HUES6 (cell line): ENCODE measurements at regions not wholly inside any gene's neighbourhood (a gene's known extent, or its start where the extent isn't known, plus 50 kb on each side); places are given as distances from the start of the nearest gene placed in this dataset.
"Not testable (repeated sequence)": the region's sequence is repeated elsewhere in the genome, so short reads cannot be mapped to it uniquely, and the experiment has no call there.

ENCODE experiments used
- H3K27ac ChIP-seq: 2 replicates; pipeline ENCODE4 v1.7.0; 2013; ENCODE audit warnings: low read depth, mild to moderate bottlenecking, low read length, inconsistent platforms
- H3K27me3 ChIP-seq: 2 replicates; pipeline ENCODE4 v1.6.1; 2013; ENCODE audit warnings: low read length; ENCODE audit not compliant: control insufficient read depth, insufficient read depth
- H3K36me3 ChIP-seq: 2 replicates; pipeline ENCODE4 v1.6.1; 2013; ENCODE audit warnings: low read length; ENCODE audit not compliant: control insufficient read depth, insufficient read depth
- H3K4me1 ChIP-seq: 2 replicates; pipeline ENCODE4 v1.6.1; 2013; ENCODE audit warnings: low read length; ENCODE audit not compliant: control insufficient read depth, insufficient read depth
- H3K4me3 ChIP-seq: 2 replicates; pipeline ENCODE4 v1.5.1; 2013; ENCODE audit warnings: low read depth, low read length
- H3K9ac ChIP-seq: one replicate; pipeline ENCODE4 v1.6.1; 2013; ENCODE audit warnings: mild to moderate bottlenecking, low read length
- H3K9me3 ChIP-seq: 2 replicates; pipeline ENCODE4 v1.6.1; 2013; ENCODE audit warnings: low read depth, low read length; ENCODE audit not compliant: control insufficient read depth, insufficient read depth

GRCh38 chr15:53031469-53031868, 241.3 kb upstream of the ONECUT1 start:
- Histone ChIP-seq H3K4me1 (no peaks in the 10 kb centered on the region), H3K27me3 (no peaks in the 10 kb centered on the region), H3K9me3 (no peaks in the 10 kb centered on the region), H3K36me3 (no peaks in the 10 kb centered on the region), H3K9ac (no peak overlapping the region), H3K4me3 (no peak overlapping the region), H3K27ac (no peak overlapping the region)

GRCh38 chr15:53022788-53023187, 232.7 kb upstream of the ONECUT1 start:
- no peaks in the 10 kb centered on the region for H3K36me3 ChIP-seq
- H3K27ac ChIP-seq: no peak overlapping the region
- H3K27me3 ChIP-seq: no peaks in the 10 kb centered on the region
- no peaks in the 10 kb centered on the region for H3K4me1 ChIP-seq
- H3K9me3 ChIP-seq: 0 out of 2 replicates have a peak, but pooled peaks cover 3% of the 10 kb centered on the region
- H3K4me3 ChIP-seq: no peak overlapping the region
- H3K9ac ChIP-seq: no peak overlapping the region

GRCh38 chr15:53013329-53013728, 223.2 kb upstream of the ONECUT1 start:
- no peaks in the 10 kb centered on the region for H3K36me3 ChIP-seq
- H3K4me3 ChIP-seq: no peak overlapping the region
- no peak overlapping the region for H3K27ac ChIP-seq

GRCh38 chr15:53011779-53012178, 221.6 kb upstream of the ONECUT1 start:
- not testable (repeated sequence) for H3K9me3 ChIP-seq, H3K36me3 ChIP-seq, H3K4me1 ChIP-seq, H3K27ac ChIP-seq, H3K4me3 ChIP-seq, H3K27me3 ChIP-seq, H3K9ac ChIP-seq

More at GRCh38 chr15:53013329-53013728, 223.2 kb upstream of the ONECUT1 start:
- Histone ChIP-seq H3K27me3 (no peaks in the 10 kb centered on the region), H3K4me1 (no peaks in the 10 kb centered on the region), H3K9ac (no peak overlapping the region), H3K9me3 (no peaks in the 10 kb centered on the region)

GRCh38 chr15:53009093-53009492, 219.0 kb upstream of the ONECUT1 start:
- peaks cover 2% of the 10 kb centered on the region; the same call in 1 of the 2 replicates for H3K27me3 ChIP-seq
- no peaks in the 10 kb centered on the region for H3K36me3 ChIP-seq
- no peaks in the 10 kb centered on the region for H3K4me1 ChIP-seq
- H3K4me3 ChIP-seq: no peak overlapping the region
- no peak overlapping the region for H3K27ac ChIP-seq
- no peaks in the 10 kb centered on the region for H3K9me3 ChIP-seq
- no peak overlapping the region for H3K9ac ChIP-seq

- Histone ChIP-seq H3K27ac (no peak overlapping the region), H3K27me3 (peaks cover 2% of the 10 kb centered on the region; the same call in 1 of the 2 replicates), H3K9ac (no peak overlapping the region), H3K9me3 (no peaks in the 10 kb centered on the region), H3K4me3 (no peak overlapping the region), H3K4me1 (no peaks in the 10 kb centered on the region), H3K36me3 (no peaks in the 10 kb centered on the region)
These were observed 210.3 kb upstream of the ONECUT1 start for GRCh38 chr15:53000409-53000808.

- H3K4me1 ChIP-seq: no peaks in the 10 kb centered on the region
- no peaks in the 10 kb centered on the region for H3K27me3 ChIP-seq
- H3K9ac ChIP-seq: no peak overlapping the region
- no peaks in the 10 kb centered on the region for H3K36me3 ChIP-seq
- no peak overlapping the region for H3K27ac ChIP-seq
- H3K9me3 ChIP-seq: no peaks in the 10 kb centered on the region
- no peak overlapping the region for H3K4me3 ChIP-seq
These were observed 207.0 kb upstream of the ONECUT1 start for GRCh38 chr15:52997123-52997522.

GRCh38 chr15:52994290-52994689, 204.2 kb upstream of the ONECUT1 start:
- Histone ChIP-seq H3K27ac (no peak overlapping the region), H3K9me3 (no peaks in the 10 kb centered on the region), H3K4me1 (no peaks in the 10 kb centered on the region), H3K9ac (no peak overlapping the region), H3K4me3 (no peak overlapping the region), H3K36me3 (no peaks in the 10 kb centered on the region), H3K27me3 (no peaks in the 10 kb centered on the region)

- H3K4me1 ChIP-seq: 0 out of 2 replicates have a peak, but pooled peaks cover 7% of the 10 kb centered on the region
- H3K4me3 ChIP-seq: no peak overlapping the region
- no peaks in the 10 kb centered on the region for H3K36me3 ChIP-seq
These were observed 194.4 kb upstream of the ONECUT1 start for GRCh38 chr15:52984507-52984906.

GRCh38 chr15:52980446-52980845, 190.3 kb upstream of the ONECUT1 start:
- no peaks in the 10 kb centered on the region for H3K9me3 ChIP-seq
- no peak overlapping the region for H3K27ac ChIP-seq
- H3K4me1 ChIP-seq: 0 out of 2 replicates have a peak, but pooled peaks cover 7% of the 10 kb centered on the region
- no peak overlapping the region for H3K9ac ChIP-seq
- no peaks in the 10 kb centered on the region for H3K27me3 ChIP-seq
- no peaks in the 10 kb centered on the region for H3K36me3 ChIP-seq
- no peak overlapping the region for H3K4me3 ChIP-seq

More at GRCh38 chr15:52984507-52984906, 194.4 kb upstream of the ONECUT1 start:
- Histone ChIP-seq H3K9me3 (no peaks in the 10 kb centered on the region), H3K9ac (no peak overlapping the region), H3K27ac (no peak overlapping the region), H3K27me3 (no peaks in the 10 kb centered on the region)

GRCh38 chr15:52976516-52977075, 186.5 kb upstream of the ONECUT1 start:
- Histone ChIP-seq H3K9me3 (no peaks in the 10 kb centered on the region), H3K9ac (no peak overlapping the region), H3K4me1 (no peaks in the 10 kb centered on the region), H3K4me3 (no peak overlapping the region), H3K27me3 (no peaks in the 10 kb centered on the region), H3K27ac (no peak overlapping the region), H3K36me3 (no peaks in the 10 kb centered on the region)
